SK-N-SH (cell line): ENCODE measurements at regions not wholly inside any gene's neighbourhood (a gene's known extent, or its start where the extent isn't known, plus 50 kb on each side); places are given as distances from the start of the nearest gene placed in this dataset.

Experiments
- CTCF ChIA-PET: fragments of 300-600, 350-600 bp; formaldehyde crosslinking; extraction: SDS; loops from one replicate; lab custom pipeline; 2021; lab: Yijun Ruan, JAX
- POLR2A ChIA-PET: fragments of 350-600 bp; sonication (Branson Sonifier 250); formaldehyde crosslinking; extraction: SDS; loops from one replicate; lab custom pipeline; 2020; ENCODE audit warnings: antibody characterized with exemption, inconsistent platforms; lab: Yijun Ruan, JAX
- DNase-seq: peaks from one replicate; pipeline ENCODE4 v3.0.0; 2012
- H2AFZ ChIP-seq: fragments of 200-600 bp; sonication (generic); 2 replicates; pipeline ENCODE4 v1.8.1; 2016; ENCODE audit warnings: antibody characterized with exemption, mild to moderate bottlenecking, low read depth
- H3F3A ChIP-seq: fragments of 200-600 bp; sonication (generic); replicated peaks from 2 replicates; pipeline ENCODE3; 2016; ENCODE audit warnings: antibody characterized with exemption, mild to moderate bottlenecking; ENCODE audit not compliant: insufficient read depth
- H3K27ac ChIP-seq, 2 experiments: fragments of 200-500 bp in 1 of 2; fragments of 200-600 bp in 1 of 2; sonication (Bioruptor generic) in 1 of 2; sonication (generic), shearing (Covaris generic) in 1 of 2; 2 replicates each; pipeline versions ENCODE4 v1.5.1 to v1.6.1; 2014 to 2016; ENCODE audit warnings: low read depth in 2 of 2, inconsistent platforms in 1 of 2, low read length in 1 of 2, mild to moderate bottlenecking in 1 of 2, mixed read lengths in 1 of 2
- H3K27me3 ChIP-seq: fragments of 200-600 bp; sonication (generic), shearing (Covaris generic); 2 replicates; pipeline ENCODE4 v1.6.1; 2016; ENCODE audit warnings: mixed run types; ENCODE audit not compliant: insufficient read depth
- H3K36me3 ChIP-seq, 2 experiments: fragments of 200-500 bp in 1 of 2; fragments of 200-600 bp in 1 of 2; sonication (Bioruptor generic) in 1 of 2; sonication (generic) in 1 of 2; replicated peaks in 1 of 2; 2 replicates each; pipeline versions ENCODE3 to v1.5.1; 2014 to 2016; ENCODE audit warnings: low read length in 1 of 2, mild to moderate bottlenecking in 1 of 2; ENCODE audit not compliant: insufficient read depth in 2 of 2, control insufficient read depth in 1 of 2
- H3K4me1 ChIP-seq, 2 experiments: fragments of 200-500 bp in 1 of 2; fragments of 200-600 bp in 1 of 2; sonication (Bioruptor generic) in 1 of 2; sonication (generic), shearing (Covaris generic) in 1 of 2; 2 replicates each; pipeline versions ENCODE4 v1.5.1 to v1.6.1; 2014 to 2016; ENCODE audit warnings: low read depth in 1 of 2, low read length in 1 of 2, mixed run types in 1 of 2; ENCODE audit not compliant: insufficient read depth in 2 of 2, control insufficient read depth in 1 of 2
- H3K4me2 ChIP-seq: fragments of 200-600 bp; sonication (generic), shearing (Covaris generic); 2 replicates; pipeline ENCODE4 v1.6.1; 2017; ENCODE audit warnings: mixed run types
- H3K4me3 ChIP-seq, 2 experiments: fragments of 200-500 bp in 1 of 2; fragments of 200-600 bp in 1 of 2; sonication (Bioruptor generic) in 1 of 2; sonication (generic), shearing (Covaris generic) in 1 of 2; 2 replicates each; pipeline versions ENCODE4 v1.5.1 to v1.8.1; 2014 to 2016; ENCODE audit warnings: low read depth in 2 of 2, inconsistent platforms in 1 of 2, low read length in 1 of 2, mild to moderate bottlenecking in 1 of 2, mixed read lengths in 1 of 2, moderate library complexity in 1 of 2
- H3K79me2 ChIP-seq: fragments of 200-600 bp; sonication (generic); 2 replicates; pipeline ENCODE4 v1.8.1; 2017; ENCODE audit warnings: mild to moderate bottlenecking; ENCODE audit not compliant: insufficient read depth
- H3K9ac ChIP-seq: fragments of 200-600 bp; sonication (generic); 2 replicates; pipeline ENCODE4 v1.6.1; 2017; ENCODE audit warnings: mixed run types
- H3K9me2 ChIP-seq: fragments of 200-600 bp; sonication (generic); 2 replicates; pipeline ENCODE4 v1.6.1; 2017; ENCODE audit warnings: mixed run types
- H3K9me3 ChIP-seq: fragments of 200-600 bp; sonication (generic); 2 replicates; pipeline ENCODE4 v1.6.1; 2017; ENCODE audit warnings: mixed run types, mild to moderate bottlenecking, moderate library complexity
- H4K20me1 ChIP-seq: fragments of 200-600 bp; sonication (generic); 2 replicates; pipeline ENCODE4 v1.6.1; 2017; ENCODE audit warnings: mild to moderate bottlenecking, mixed run types; ENCODE audit not compliant: insufficient read depth
- EP300 ChIP-seq, 2 experiments: IDR thresholded peaks; 2 replicates each; pipeline versions ENCODE4 v1.4.0 to v1.6.1; 2012; ENCODE audit warnings: borderline replicate concordance in 1 of 2, low read depth in 1 of 2, low read length in 1 of 2
- EZH2phosphoT487 ChIP-seq: fragments of 200-600 bp; sonication (generic); IDR thresholded peaks from 2 replicates; pipeline ENCODE4 v1.6.1; 2017; ENCODE audit warnings: low read depth, mixed run types, mild to moderate bottlenecking, antibody characterized with exemption, moderate library complexity, borderline replicate concordance
- FOSL2 ChIP-seq: IDR thresholded peaks from 2 replicates; pipeline ENCODE4 v1.4.0; 2012; ENCODE audit warnings: low read depth, mild to moderate bottlenecking, moderate library complexity, borderline replicate concordance
- FOXM1 ChIP-seq: IDR thresholded peaks from 2 replicates; pipeline ENCODE4 v1.4.0; 2012; ENCODE audit warnings: low read depth, mild to moderate bottlenecking
- GABPA ChIP-seq: IDR thresholded peaks from 2 replicates; pipeline ENCODE4 v1.4.0; 2012; ENCODE audit warnings: low read depth, mild to moderate bottlenecking
- IRF3 ChIP-seq: fragments of 150-350 bp; IDR thresholded peaks from 2 replicates; pipeline ENCODE4 v1.6.1; 2016; ENCODE audit warnings: mild to moderate bottlenecking, low read depth, low read length
- MAX ChIP-seq: IDR thresholded peaks from 2 replicates; pipeline ENCODE4 v1.4.0; 2012; ENCODE audit warnings: low read depth
- MEF2A ChIP-seq: IDR thresholded peaks from 2 replicates; pipeline ENCODE4 v1.4.0; 2012; ENCODE audit warnings: low read depth, borderline replicate concordance
- NRF1 ChIP-seq: IDR thresholded peaks from 2 replicates; pipeline ENCODE4 v1.6.1; 2012; ENCODE audit warnings: low read depth, mild to moderate bottlenecking, low read length
- RCOR1 ChIP-seq: fragments of 150-350 bp; IDR thresholded peaks from 2 replicates; pipeline ENCODE4 v1.6.1; 2017; ENCODE audit warnings: antibody characterized with exemption, low read length
- REST ChIP-seq: IDR thresholded peaks from 2 replicates; pipeline ENCODE4 v1.6.1; 2012; ENCODE audit warnings: mild to moderate bottlenecking, low read depth, low read length, moderate library complexity
- RXRA ChIP-seq: IDR thresholded peaks from 2 replicates; pipeline ENCODE4 v1.4.0; 2012; ENCODE audit warnings: low read depth, mild to moderate bottlenecking, borderline replicate concordance
- SIN3A ChIP-seq: IDR thresholded peaks from 2 replicates; pipeline ENCODE4 v1.6.1; 2012; ENCODE audit warnings: low read depth, mild to moderate bottlenecking, low read length, moderate library complexity, borderline replicate concordance
- SMC3 ChIP-seq: IDR thresholded peaks from 2 replicates; pipeline ENCODE4 v1.6.1; 2012; ENCODE audit warnings: low read depth, low read length, improper control_type of control experiment
- TAF1 ChIP-seq: IDR thresholded peaks from 2 replicates; pipeline ENCODE4 v1.6.1; 2012; ENCODE audit warnings: low read depth, mild to moderate bottlenecking, low read length, moderate library complexity, borderline replicate concordance
- TEAD4 ChIP-seq: IDR thresholded peaks from 2 replicates; pipeline ENCODE4 v1.4.0; 2012; ENCODE audit warnings: mild to moderate bottlenecking, borderline replicate concordance; ENCODE audit not compliant: insufficient read depth
- USF1 ChIP-seq: IDR thresholded peaks from 2 replicates; pipeline ENCODE4 v1.4.0; 2012; ENCODE audit warnings: low read depth, borderline replicate concordance
- YY1 ChIP-seq: IDR thresholded peaks from 2 replicates; pipeline ENCODE4 v1.4.0; 2012; ENCODE audit warnings: low read depth, mild to moderate bottlenecking
- ZBTB33 ChIP-seq: IDR thresholded peaks from 2 replicates; pipeline ENCODE4 v1.4.0; 2012; ENCODE audit warnings: low read depth, borderline replicate concordance
- WGBS: methylation state at CpG from one replicate; pipeline ENCODE4 v1.1.6; 2017; ENCODE audit warnings: low lambda C conversion rate; 5-methylcytosine and 5-hydroxymethylcytosine counted together

- Histone ChIP-seq H3K27me3 (no peaks in the 10 kb centered on the region), H3K27ac (no peak overlapping the region), H3K79me2 (no peaks in the 10 kb centered on the region), H3K4me3 (no peak overlapping the region), H3K9me3 (no peaks in the 10 kb centered on the region), H4K20me1 (no peaks in the 10 kb centered on the region), H3F3A (no peaks in the 10 kb centered on the region), H3K36me3 (no peaks in the 10 kb centered on the region), H2AFZ (no peak overlapping the region), H3K4me2 (no peak overlapping the region), H3K4me1 (peaks cover 0 to 5% of the 10 kb centered on the region in 2 experiments; a peak in 2 of 4 replicates), H3K9me2 (no peaks in the 10 kb centered on the region), H3K9ac (no peak overlapping the region)
- CTCF ChIA-PET = no interaction called here
- TF ChIP-seq MAX (no peak), REST (no peak), FOSL2 (no peak), FOXM1 (no peak), SIN3A (no peak), TEAD4 (no peak), USF1 (no peak), EZH2phosphoT487 (no peak)
- 48% methylated on average over 4 of the region's 4 CpGs for WGBS
- DNase-seq = no peak
- POLR2A ChIA-PET = no interaction called here
Observed at GRCh38 chr7:96591159-96591899, 118.3 kb downstream of the SEM1 start.

- no peaks in the 10 kb centered on the region for H3K36me3 ChIP-seq
- ChIA-PET POLR2A (no interaction called here), CTCF (no interaction called here)
- H3K4me3 ChIP-seq = no peak overlapping the region
- no peaks in the 10 kb centered on the region for H3K9me3 ChIP-seq
- no peak overlapping the region for H2AFZ ChIP-seq
- H3K4me1 ChIP-seq = no peaks in the 10 kb centered on the region; a peak in 1 of 4 replicates
- no peak overlapping the region for H3K4me2 ChIP-seq
- H4K20me1 ChIP-seq = no peaks in the 10 kb centered on the region
- 50% methylated on average over 5 of the region's 5 CpGs for WGBS
- no peaks in the 10 kb centered on the region for H3K79me2 ChIP-seq
- no peak for DNase-seq
- H3K9me2 ChIP-seq = no peaks in the 10 kb centered on the region
- no peaks in the 10 kb centered on the region for H3F3A ChIP-seq
- no peaks in the 10 kb centered on the region for H3K27me3 ChIP-seq
- H3K27ac ChIP-seq = no peak overlapping the region
- H3K9ac ChIP-seq = no peak overlapping the region
- TF ChIP-seq TAF1 = no peak
- TF ChIP-seq YY1 = no peak
- no peak for TF ChIP-seq IRF3
- TF ChIP-seq NRF1 = no peak
- TF ChIP-seq RXRA = no peak
- TF ChIP-seq SMC3 = no peak
- no peak for TF ChIP-seq RCOR1
- no peak for TF ChIP-seq ZBTB33
- no peak for TF ChIP-seq MEF2A
- no peak for TF ChIP-seq EP300 (IDR thresholded peaks at IDR 0.05; ENCODE audit: borderline replicate concordance in 1 of 2, low read depth in 1 of 2, low read length in 1 of 2)
- TF ChIP-seq GABPA = no peak
- no peak for TF ChIP-seq FOXM1
Observed at GRCh38 chr7:96589038-96589437, 120.6 kb downstream of the SEM1 start.
